ENCODE measurements at regions not wholly inside any gene's neighbourhood (a gene's known extent, or its start where the extent isn't known, plus 50 kb on each side); places are given as distances from the start of the nearest gene placed in this dataset.
"Not testable (repeated sequence)": the region's sequence is repeated elsewhere in the genome, so short reads cannot be mapped to it uniquely, and the experiment has no call there.

DNA sequence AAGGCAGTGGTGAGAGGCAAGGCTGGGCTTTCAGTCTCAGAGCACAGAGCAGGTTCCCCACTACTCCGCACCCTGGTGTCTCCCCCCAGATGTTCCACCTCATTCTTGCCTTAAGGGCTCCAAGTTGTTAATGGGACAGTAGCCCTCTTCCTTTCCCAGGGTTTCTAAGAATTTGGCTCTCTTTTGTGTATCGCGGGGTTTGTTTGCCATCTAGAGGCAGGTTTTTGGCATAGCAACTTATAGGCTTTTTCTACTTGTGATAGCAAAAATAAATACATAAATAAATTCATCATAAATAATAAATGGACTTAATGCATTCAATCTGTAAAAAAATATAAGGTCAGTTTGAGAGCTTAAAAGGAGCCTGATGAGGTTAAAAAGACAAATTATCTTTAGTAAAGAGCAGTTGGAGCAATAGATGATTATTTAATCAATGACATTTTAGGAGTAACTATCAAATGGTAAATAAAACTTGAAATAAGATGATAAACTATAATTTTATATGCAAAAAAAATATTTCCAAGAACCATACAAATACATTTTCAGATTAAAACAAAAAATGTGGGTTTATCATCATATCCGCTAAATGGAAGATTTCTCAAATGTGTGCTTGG, 512.8 kb downstream of the FOXD4L5 start:
- intact Hi-C loops (cut with micrococcal nuclease; ENCODE audit: unreplicated experiment); H4K20me1 ChIP-seq (ENCODE audit: control insufficient read depth, insufficient read depth); RAD21 ChIA-PET (ENCODE audit: unreplicated experiment); H3K79me2 ChIP-seq (ENCODE audit: control insufficient read depth, insufficient read depth, low read length); FAIRE-seq; in situ Hi-C loops (cut with MboI); ATAC-seq; SMC1A ChIA-PET (ENCODE audit: uncharacterized antibody, unreplicated experiment); H2AFZ ChIP-seq (ENCODE audit: control insufficient read depth, low read depth, low read length); H3K27me3 ChIP-seq (replicated peaks in 1 of 2; ENCODE audit: control insufficient read depth in 2 of 2, insufficient read depth in 2 of 2, low read length in 1 of 2); H3K36me3 ChIP-seq (ENCODE audit: control insufficient read depth in 2 of 2, insufficient read depth in 2 of 2, low read length in 1 of 2); DNase-seq (ENCODE audit: low read depth, low spot score); H3K27ac ChIP-seq (ENCODE audit: control insufficient read depth, insufficient read depth); H3K9ac ChIP-seq (ENCODE audit: control insufficient read depth, insufficient read depth, low read length); H3K9me3 ChIP-seq (replicated peaks; ENCODE audit: control insufficient read depth, insufficient read depth, low read length); H3K4me3 ChIP-seq; CTCF ChIA-PET; H3K4me2 ChIP-seq (ENCODE audit: control insufficient read depth, insufficient read depth); POLR2A ChIA-PET; BruUV-seq (replicated peaks); H3K4me1 ChIP-seq (ENCODE audit: control insufficient read depth, insufficient read depth, low read length): not testable (repeated sequence)
- WGBS (ENCODE audit: insufficient coverage, insufficient replicate concordance, low lambda C conversion rate, missing lambda C conversion rate) = 0% methylated on average over 2 of the region's 4 CpGs
- peak; percentile 39 for TF ChIP-seq RAD21 (IDR thresholded peaks at IDR 0.05; ENCODE audit: insufficient read depth, low read depth, low read length)

Data from GM12878 (cell line).